Heart left ventricle (tissue), 16 donors: ENCODE measurements at regions not wholly inside any gene's neighbourhood (a gene's known extent, or its start where the extent isn't known, plus 50 kb on each side); places are given as distances from the start of the nearest gene placed in this dataset.

Source experiments
- ATAC-seq, 4 donors: fragments of 200-7000 bp; cut with Tn5 transposase; one replicate each; pipeline ENCODE4 v1.9.1; 2020 to 2022; ENCODE audit warnings: moderate library complexity in 4 of 4, mild to moderate bottlenecking in 3 of 4, moderate number of reproducible peaks in 1 of 4
- DNase-seq, 5 donors: peaks; one replicate each; pipeline ENCODE4 v3.0.0-alpha.2; 2020
- H3K27ac ChIP-seq, 12 donors: fragments of 200-600 bp; sonication (generic) in 4 of 12; one replicate each; pipeline versions ENCODE4 v1.5.0 to v1.8.0; 2016 to 2022; ENCODE audit warnings: mild to moderate bottlenecking in 2 of 12
- H3K27me3 ChIP-seq, 9 donors: fragments of 200-600 bp; sonication (generic) in 2 of 9; one replicate each; pipeline versions ENCODE4 v1.5.1 to v1.8.0; 2016 to 2022; ENCODE audit warnings: mild to moderate bottlenecking in 3 of 9
- H3K36me3 ChIP-seq, 9 donors: fragments of 200-600 bp; sonication (generic) in 2 of 9; one replicate each; pipeline versions ENCODE4 v1.5.0 to v1.8.0; 2018 to 2022; ENCODE audit warnings: mild to moderate bottlenecking in 2 of 9
- H3K4me1 ChIP-seq, 12 donors: fragments of 200-600 bp; sonication (generic) in 4 of 12; one replicate each; pipeline versions ENCODE4 v1.5.0 to v1.8.0; 2016 to 2022; ENCODE audit warnings: mild to moderate bottlenecking in 3 of 12
- H3K4me3 ChIP-seq, 12 donors: fragments of 200-600 bp; sonication (generic) in 4 of 12; one replicate each; pipeline versions ENCODE4 v1.5.0 to v1.8.0; 2017 to 2022; ENCODE audit warnings: mild to moderate bottlenecking in 9 of 12, moderate library complexity in 4 of 12
- H3K9me3 ChIP-seq, 12 donors: fragments of 200-600 bp; sonication (generic) in 4 of 12; one replicate each; pipeline versions ENCODE4 v1.5.0 to v1.8.0; 2016 to 2022; ENCODE audit warnings: mild to moderate bottlenecking in 1 of 12
- CTCF ChIP-seq, 12 donors: fragments of 200-600 bp; sonication (generic) in 4 of 12; IDR thresholded peaks; one replicate each; pipeline versions ENCODE4 v1.5.0 to v1.8.0; 2018 to 2022; ENCODE audit warnings: antibody characterized with exemption in 12 of 12, mild to moderate bottlenecking in 5 of 12
- POLR2A ChIP-seq, 2 donors: fragments of 450-650 bp; IDR thresholded peaks; one replicate each; pipeline ENCODE4 v1.6.1; 2017; ENCODE audit warnings: antibody characterized with exemption in 2 of 2, mild to moderate bottlenecking in 2 of 2, moderate library complexity in 2 of 2
- WGBS, 4 donors: extraction: QIAGEN DNeasy Blood & Tissue Kit in 2 of 4; methylation state at CpG; one replicate each; pipeline versions ENCODE4 v1.1.5 to v1.1.7; 2013 to 2018; 5-methylcytosine and 5-hydroxymethylcytosine counted together
- intact Hi-C, 10 donors: fragments of 100-400 bp; cut with DNase I; formaldehyde crosslinking; loops; one replicate each; pipeline versions ENCODE4 v1.11.1 to v1.14.2; 2022
- donor health status: ischemic (EF 13 %, LVEDD 7.1; RV severe dilation, severe dysfunction).
- donor health status: healthy with polysubstance abuse.
- donor health status: DM: no; HTN: yes; CAD: no.
- donor health status: DM: no; HTN: no; CAD: no.
- donor health status: ischemic (EF 25% LVEDD 6.9; RV normal size, moderate dysfunction).
- donor health status: ischemic (EF 25% LVEDD 5.7; RV mildly dilated, moderate dysfunction).
- donor health status: healthy.
- donor health status: DM: yes; HTN: yes; CAD: no.
- donor health status: ischemic (EF 35%, LVEDD 5.7; RV mildly dilated, moderate dysfunction).
- donor health status: nonischemic (EF 11% LVEDD 7.7; RV severe dilation, severe dysfunction).
- donor health status: DM: yes; HTN: yes; CAD: no.
- donor health status: PGD.
- donor health status: ischemic (EF 29% LVEDD 5.4; RV normal size, mild dysfunction).
- donor health status: nonischemic (EF 23%, LVEDD 6.1; RV moderate dilation, normal function).

GRCh38 chr1:2916153-2916552, 105.1 kb upstream of the ACTRT2 start:
- intact Hi-C loops, result no loop called here
- H3K4me3 ChIP-seq, result no peak overlapping the region
- ATAC-seq (no peak), DNase-seq (no peak)
- H3K9me3 ChIP-seq, result no peaks in the 10 kb centered on the region
- H3K27ac ChIP-seq, result no peak overlapping the region
- H3K4me1 ChIP-seq, result no peaks in the 10 kb centered on the region
- H3K36me3 ChIP-seq, result no peaks in the 10 kb centered on the region
- no peak for TF ChIP-seq CTCF (IDR thresholded peaks at IDR 0.05)
- TF ChIP-seq POLR2A (IDR thresholded peaks at IDR 0.05), result no peak
- WGBS, 4 donors, result 84 to 96% (median 93%) methylated on average over 3 of the region's 3 CpGs
- H3K27me3 ChIP-seq, result peaks cover 0 to 12% (median 0%) of the 10 kb centered on the region in 9 donors

GRCh38 chr1:2916706-2917105, 104.6 kb upstream of the ACTRT2 start:
- H3K36me3 ChIP-seq, result no peaks in the 10 kb centered on the region
- no peaks in the 10 kb centered on the region for H3K9me3 ChIP-seq
- ATAC-seq (no peak), DNase-seq (no peak)
- no peaks in the 10 kb centered on the region for H3K4me1 ChIP-seq
- no peak overlapping the region for H3K4me3 ChIP-seq
- TF ChIP-seq CTCF (IDR thresholded peaks at IDR 0.05), result no peak
- no peak for TF ChIP-seq POLR2A (IDR thresholded peaks at IDR 0.05)
- H3K27ac ChIP-seq, result no peak overlapping the region
- H3K27me3 ChIP-seq, result peaks cover 0 to 12% (median 0%) of the 10 kb centered on the region in 9 donors
- intact Hi-C loops, result no loop called here
- 55 to 71% (median 63%) methylated on average over 17 to 19 of the region's 19 CpGs for WGBS, 4 donors

GRCh38 chr1:2917284-2917683, 104.0 kb upstream of the ACTRT2 start:
- 84 to 94% (median 88%) methylated on average over 17 of the region's 17 CpGs for WGBS, 4 donors
- no peak overlapping the region for H3K4me3 ChIP-seq
- DNase-seq, result no peak
- H3K4me1 ChIP-seq, result no peaks in the 10 kb centered on the region
- ATAC-seq, result no peak
- peaks cover 0 to 16% (median 0%) of the 10 kb centered on the region in 9 donors for H3K27me3 ChIP-seq
- no peaks in the 10 kb centered on the region for H3K36me3 ChIP-seq
- H3K9me3 ChIP-seq, result no peaks in the 10 kb centered on the region
- intact Hi-C loops, result no loop called here
- TF ChIP-seq CTCF (IDR thresholded peaks at IDR 0.05), result no peak
- TF ChIP-seq POLR2A (IDR thresholded peaks at IDR 0.05), result no peak
- H3K27ac ChIP-seq, result no peak overlapping the region

- Histone ChIP-seq H3K27me3 (peaks cover 0 to 18% (median 0%) of the 10 kb centered on the region in 9 donors), H3K9me3 (no peaks in the 10 kb centered on the region), H3K36me3 (no peaks in the 10 kb centered on the region), H3K27ac (no peak overlapping the region), H3K4me3 (no peak overlapping the region), H3K4me1 (no peaks in the 10 kb centered on the region)
- TF ChIP-seq CTCF (IDR thresholded peaks at IDR 0.05), result no peak
- TF ChIP-seq POLR2A (IDR thresholded peaks at IDR 0.05), result no peak
- WGBS, 4 donors, result 84 to 92% (median 88%) methylated on average over 15 to 16 of the region's 16 CpGs
- DNase-seq, result no peak
- intact Hi-C loops, result no loop called here
- no peak for ATAC-seq
Observed at GRCh38 chr1:2918441-2918840, 102.8 kb upstream of the ACTRT2 start.
